NCI-H2029 treated with DMSO at 0.1 percent for 48 hours (cell line): ENCODE measurements at regions not wholly inside any gene's neighbourhood (a gene's known extent, or its start where the extent isn't known, plus 50 kb on each side); places are given as distances from the start of the nearest gene placed in this dataset.

Experiments
- DNase-seq: peaks from one replicate; lab custom pipeline; 2025; lab: John Stamatoyannopoulos, UW

GRCh38 chr2:104408266-104408665, 445.6 kb upstream of the POU3F3 start:
- DNase-seq: no peak

GRCh38 chr2:104410136-104410535, 443.8 kb upstream of the POU3F3 start:
- no peak for DNase-seq

GRCh38 chr2:104412384-104412783, 441.5 kb upstream of the POU3F3 start:
- DNase-seq: no peak

- no peak for DNase-seq
Observed at GRCh38 chr2:104413890-104414289, 440.0 kb upstream of the POU3F3 start.

- no peak for DNase-seq
Observed at GRCh38 chr2:104415284-104415683, 438.6 kb upstream of the POU3F3 start.

- no peak for DNase-seq
Observed at GRCh38 chr2:104416339-104417000, 437.4 kb upstream of the POU3F3 start.

- no peak for DNase-seq
Observed at GRCh38 chr2:104420420-104420819, 433.5 kb upstream of the POU3F3 start.

- DNase-seq: no peak
Observed at GRCh38 chr2:104420953-104421352, 433.0 kb upstream of the POU3F3 start.

GRCh38 chr2:104425850-104426595, 427.9 kb upstream of the POU3F3 start:
- DNase-seq: no peak

- no peak for DNase-seq
Observed at GRCh38 chr2:104428155-104428554, 425.8 kb upstream of the POU3F3 start.

- DNase-seq: no peak
Observed at GRCh38 chr2:104429639-104430358, 424.1 kb upstream of the POU3F3 start.

GRCh38 chr2:104430359-104430740, 423.6 kb upstream of the POU3F3 start:
- peak; percentile 27 for DNase-seq

GRCh38 chr2:104430852-104431251, 423.1 kb upstream of the POU3F3 start:
- no peak for DNase-seq

- DNase-seq: no peak
Observed at GRCh38 chr2:104431701-104432121, 422.2 kb upstream of the POU3F3 start.

- no peak for DNase-seq
Observed at GRCh38 chr2:104432401-104432800, 421.5 kb upstream of the POU3F3 start.

GRCh38 chr2:104432991-104433390, 420.9 kb upstream of the POU3F3 start:
- no peak for DNase-seq

GRCh38 chr2:104433657-104434056, 420.3 kb upstream of the POU3F3 start:
- no peak for DNase-seq

GRCh38 chr2:104434318-104434792, 419.6 kb upstream of the POU3F3 start:
- DNase-seq: peak; percentile 79

- DNase-seq: no peak
Observed at GRCh38 chr2:104434966-104435365, 418.9 kb upstream of the POU3F3 start.

- no peak for DNase-seq
Observed at GRCh38 chr2:104438481-104438880, 415.4 kb upstream of the POU3F3 start.

GRCh38 chr2:104443145-104443544, 410.8 kb upstream of the POU3F3 start:
- no peak for DNase-seq

GRCh38 chr2:104444392-104444791, 409.5 kb upstream of the POU3F3 start:
- no peak for DNase-seq

- DNase-seq: no peak
Observed at GRCh38 chr2:104444889-104445288, 409.0 kb upstream of the POU3F3 start.
